Neutrophil (primary cell): ENCODE measurements at regions not wholly inside any gene's neighbourhood (a gene's known extent, or its start where the extent isn't known, plus 50 kb on each side); places are given as distances from the start of the nearest gene placed in this dataset.

ENCODE experiments used
- H3K27ac ChIP-seq: fragments of 200-600 bp; sonication (generic); 2 replicates; pipeline ENCODE4 v1.5.1; 2016; ENCODE audit warnings: mild to moderate bottlenecking, moderate library complexity
- H3K27me3 ChIP-seq: fragments of 200-600 bp; sonication (generic); 2 replicates; pipeline ENCODE4 v1.6.0; 2016; ENCODE audit warnings: mild to moderate bottlenecking
- H3K36me3 ChIP-seq: fragments of 200-600 bp; sonication (generic); 2 replicates; pipeline ENCODE4 v1.5.1; 2017
- H3K4me1 ChIP-seq, 2 experiments: fragments of 200-600 bp in 1 of 2; sonication (generic) in 1 of 2; 1 replicate in 1 of 2; 2 replicates in 1 of 2; pipeline versions ENCODE4 v1.5.1 to v1.6.1; 2013 to 2016; ENCODE audit warnings: low read depth in 1 of 2, low read length in 1 of 2, mild to moderate bottlenecking in 1 of 2, moderate library complexity in 1 of 2; ENCODE audit not compliant: control insufficient read depth in 1 of 2, insufficient read depth in 1 of 2
- H3K4me3 ChIP-seq, 2 experiments: fragments of 200-600 bp in 1 of 2; sonication (generic) in 1 of 2; 1 replicate in 1 of 2; 2 replicates in 1 of 2; pipeline ENCODE4 v1.5.1; 2013 to 2016; ENCODE audit warnings: low read depth in 1 of 2, low read length in 1 of 2, mild to moderate bottlenecking in 1 of 2, moderate library complexity in 1 of 2
- H3K9me3 ChIP-seq: fragments of 200-600 bp; sonication (generic); 2 replicates; pipeline ENCODE4 v1.5.1; 2016
- CTCF ChIP-seq: fragments of 200-600 bp; sonication (generic); IDR thresholded peaks from 2 replicates; pipeline ENCODE4 v1.5.1; 2016; ENCODE audit warnings: antibody characterized with exemption

GRCh38 chr1:182183606-182184005, 122.1 kb upstream of the ZNF648 start:
- H3K9me3 ChIP-seq = no peaks in the 10 kb centered on the region
- H3K27me3 ChIP-seq = no peaks in the 10 kb centered on the region
- peaks cover 6 to 9% of the 10 kb centered on the region in 2 experiments for H3K4me1 ChIP-seq
- peak overlapping the region; percentile 3 for H3K27ac ChIP-seq
- no peak overlapping the region for H3K4me3 ChIP-seq
- no peaks in the 10 kb centered on the region for H3K36me3 ChIP-seq
- TF ChIP-seq CTCF = no peak

GRCh38 chr1:182182311-182182710, 120.8 kb upstream of the ZNF648 start:
- no peak for TF ChIP-seq CTCF
- Histone ChIP-seq H3K4me1 (peaks cover 6 to 9% of the 10 kb centered on the region in 2 experiments), H3K36me3 (no peaks in the 10 kb centered on the region), H3K27me3 (no peaks in the 10 kb centered on the region), H3K27ac (no peak overlapping the region), H3K9me3 (no peaks in the 10 kb centered on the region), H3K4me3 (no peak overlapping the region)

GRCh38 chr1:182181167-182181572, 119.7 kb upstream of the ZNF648 start:
- Histone ChIP-seq H3K36me3 (no peaks in the 10 kb centered on the region), H3K27me3 (no peaks in the 10 kb centered on the region), H3K4me1 (peaks cover 6 to 9% of the 10 kb centered on the region in 2 experiments), H3K27ac (peak overlapping the region; percentile 21), H3K9me3 (no peaks in the 10 kb centered on the region), H3K4me3 (no peak overlapping the region)
- no peak for TF ChIP-seq CTCF

- H3K27me3 ChIP-seq = no peaks in the 10 kb centered on the region
- no peak overlapping the region for H3K4me3 ChIP-seq
- no peaks in the 10 kb centered on the region for H3K9me3 ChIP-seq
- peak overlapping the region; percentile 24 for H3K27ac ChIP-seq
- H3K36me3 ChIP-seq = no peaks in the 10 kb centered on the region
- H3K4me1 ChIP-seq = peaks cover 11 to 27% of the 10 kb centered on the region in 2 experiments
- TF ChIP-seq CTCF = no peak
Measured at GRCh38 chr1:182175361-182175931, 113.9 kb upstream of the ZNF648 start.

- H3K27ac ChIP-seq = no peak overlapping the region
- peaks cover 20 to 36% of the 10 kb centered on the region in 2 experiments for H3K4me1 ChIP-seq
- TF ChIP-seq CTCF = no peak
- H3K9me3 ChIP-seq = no peaks in the 10 kb centered on the region
- no peak overlapping the region for H3K4me3 ChIP-seq
- H3K36me3 ChIP-seq = no peaks in the 10 kb centered on the region
- H3K27me3 ChIP-seq = no peaks in the 10 kb centered on the region
Measured at GRCh38 chr1:182174513-182174855, 113.0 kb upstream of the ZNF648 start.
